HG03039 (cell line): ENCODE measurements at regions not wholly inside any gene's neighbourhood (a gene's known extent, or its start where the extent isn't known, plus 50 kb on each side); places are given as distances from the start of the nearest gene placed in this dataset.

Experiments used
- ATAC-seq: cut with Tn5 transposase; IDR thresholded peaks from one replicate; pipeline ENCODE4 v1.9.1; 2021; ENCODE audit warnings: mild to moderate bottlenecking, moderate library complexity; ENCODE audit not compliant: unreplicated experiment

GRCh38 chr15:39482459-39482858 is 98.4 kb upstream of the THBS1 start:
- no peak for ATAC-seq

GRCh38 chr15:39486621-39487457 is 94.0 kb upstream of the THBS1 start:
- no peak for ATAC-seq

GRCh38 chr15:39487458-39487735 is 93.5 kb upstream of the THBS1 start:
- no peak for ATAC-seq

GRCh38 chr15:39488516-39488915 is 92.4 kb upstream of the THBS1 start:
- ATAC-seq: no peak

- ATAC-seq: no peak
Observed at GRCh38 chr15:39488961-39489360, 91.9 kb upstream of the THBS1 start.

- ATAC-seq: no peak
Observed at GRCh38 chr15:39491115-39491885, 89.6 kb upstream of the THBS1 start.

GRCh38 chr15:39491886-39492490 is 88.9 kb upstream of the THBS1 start:
- no peak for ATAC-seq

GRCh38 chr15:39493424-39494067 is 87.3 kb upstream of the THBS1 start:
- ATAC-seq: no peak

GRCh38 chr15:39494462-39494861 is 86.4 kb upstream of the THBS1 start:
- no peak for ATAC-seq

- no peak for ATAC-seq
Observed at GRCh38 chr15:39495871-39496840, 84.7 kb upstream of the THBS1 start.

- no peak for ATAC-seq
Observed at GRCh38 chr15:39497016-39497758, 83.7 kb upstream of the THBS1 start.

- no peak for ATAC-seq
Observed at GRCh38 chr15:39497759-39498565, 82.9 kb upstream of the THBS1 start.

- ATAC-seq: no peak
Observed at GRCh38 chr15:39498629-39499028, 82.2 kb upstream of the THBS1 start.

GRCh38 chr15:39499042-39499441 is 81.8 kb upstream of the THBS1 start:
- ATAC-seq: no peak

GRCh38 chr15:39499681-39500080 is 81.2 kb upstream of the THBS1 start:
- no peak for ATAC-seq

GRCh38 chr15:39501366-39502081 is 79.4 kb upstream of the THBS1 start:
- ATAC-seq: no peak

- no peak for ATAC-seq
Observed at GRCh38 chr15:39502082-39502447, 78.8 kb upstream of the THBS1 start.

- ATAC-seq: no peak
Observed at GRCh38 chr15:39502611-39503195, 78.2 kb upstream of the THBS1 start.
